Kidney epithelial cell (primary cell): ENCODE measurements at regions not wholly inside any gene's neighbourhood (a gene's known extent, or its start where the extent isn't known, plus 50 kb on each side); places are given as distances from the start of the nearest gene placed in this dataset.
A peak's percentile ranks its signal among the peaks of the same experiment; 100 is the strongest.

Source experiments
- DNase-seq: peaks from one replicate; pipeline ENCODE4 v3.0.0-alpha.2; 2010; ENCODE audit warnings: low read depth
- H3K27me3 ChIP-seq: 2 replicates; pipeline ENCODE4 v1.6.0; 2011; ENCODE audit warnings: low read length; ENCODE audit not compliant: control insufficient read depth, insufficient read depth
- H3K36me3 ChIP-seq: 2 replicates; pipeline ENCODE4 v1.5.1; 2011; ENCODE audit warnings: low read length; ENCODE audit not compliant: control insufficient read depth, insufficient read depth
- H3K4me3 ChIP-seq: 2 replicates; pipeline ENCODE4 v1.5.1; 2011; ENCODE audit warnings: low read depth, mild to moderate bottlenecking, control low read depth, low read length
- CTCF ChIP-seq: IDR thresholded peaks from 2 replicates; pipeline ENCODE4 v1.5.1; 2011; ENCODE audit warnings: mild to moderate bottlenecking, moderate library complexity, low read length, control low read depth, inconsistent platforms; ENCODE audit not compliant: insufficient read depth, poor library complexity, severe bottlenecking

GRCh38 chr7:52648872-52649271, 386.6 kb upstream of the POM121L12 start:
- Histone ChIP-seq H3K4me3 (no peak overlapping the region), H3K36me3 (no peaks in the 10 kb centered on the region), H3K27me3 (no peaks in the 10 kb centered on the region)
- TF ChIP-seq CTCF = no peak
- no peak for DNase-seq

- no peak for DNase-seq
- no peak overlapping the region for H3K4me3 ChIP-seq
- TF ChIP-seq CTCF = no peak
These were observed 388.4 kb upstream of the POM121L12 start for GRCh38 chr7:52647046-52647445.

GRCh38 chr7:52639981-52640380, 395.5 kb upstream of the POM121L12 start:
- peak; percentile 65 for DNase-seq
- no peak for TF ChIP-seq CTCF
- H3K36me3 ChIP-seq = no peaks in the 10 kb centered on the region
- no peaks in the 10 kb centered on the region for H3K27me3 ChIP-seq
- H3K4me3 ChIP-seq = no peak overlapping the region

More at GRCh38 chr7:52647046-52647445, 388.4 kb upstream of the POM121L12 start:
- Histone ChIP-seq H3K36me3 (no peaks in the 10 kb centered on the region), H3K27me3 (no peaks in the 10 kb centered on the region)

- Histone ChIP-seq H3K27me3 (no peaks in the 10 kb centered on the region), H3K4me3 (no peak overlapping the region), H3K36me3 (no peaks in the 10 kb centered on the region)
- no peak for TF ChIP-seq CTCF
- DNase-seq = no peak
These were observed 396.3 kb upstream of the POM121L12 start for GRCh38 chr7:52639126-52639525.

- Histone ChIP-seq H3K4me3 (no peak overlapping the region), H3K36me3 (no peaks in the 10 kb centered on the region), H3K27me3 (no peaks in the 10 kb centered on the region)
- no peak for TF ChIP-seq CTCF
- DNase-seq = no peak
These were observed 400.4 kb upstream of the POM121L12 start for GRCh38 chr7:52635021-52635420.

- Histone ChIP-seq H3K27me3 (no peaks in the 10 kb centered on the region), H3K36me3 (no peaks in the 10 kb centered on the region), H3K4me3 (no peak overlapping the region)
- DNase-seq = no peak
- TF ChIP-seq CTCF = no peak
These were observed 414.6 kb upstream of the POM121L12 start for GRCh38 chr7:52620849-52621248.
